LNCaP clone FGC (cell line): ENCODE measurements at regions not wholly inside any gene's neighbourhood (a gene's known extent, or its start where the extent isn't known, plus 50 kb on each side); places are given as distances from the start of the nearest gene placed in this dataset.
A peak's percentile ranks its signal among the peaks of the same experiment; 100 is the strongest.

Experiments
- DNase-seq: peaks from one replicate; pipeline ENCODE4 v3.0.0-alpha.2; 2011; ENCODE audit warnings: low read depth
- H3K4me3 ChIP-seq: 2 replicates; pipeline ENCODE4 v1.5.1; 2011; ENCODE audit warnings: mild to moderate bottlenecking, low read depth, low read length, control low read depth
- CTCF ChIP-seq: IDR thresholded peaks from 2 replicates; pipeline ENCODE4 v1.5.1; 2012; ENCODE audit warnings: mild to moderate bottlenecking; ENCODE audit not compliant: control insufficient read depth, insufficient read depth; ENCODE audit errors: extremely low read depth

GRCh38 chr5:123808461-123809380, 296.7 kb downstream of the CSNK1G3 start:
- DNase-seq, result no peak
- no peak for TF ChIP-seq CTCF
- H3K4me3 ChIP-seq, result no peak overlapping the region

DNA sequence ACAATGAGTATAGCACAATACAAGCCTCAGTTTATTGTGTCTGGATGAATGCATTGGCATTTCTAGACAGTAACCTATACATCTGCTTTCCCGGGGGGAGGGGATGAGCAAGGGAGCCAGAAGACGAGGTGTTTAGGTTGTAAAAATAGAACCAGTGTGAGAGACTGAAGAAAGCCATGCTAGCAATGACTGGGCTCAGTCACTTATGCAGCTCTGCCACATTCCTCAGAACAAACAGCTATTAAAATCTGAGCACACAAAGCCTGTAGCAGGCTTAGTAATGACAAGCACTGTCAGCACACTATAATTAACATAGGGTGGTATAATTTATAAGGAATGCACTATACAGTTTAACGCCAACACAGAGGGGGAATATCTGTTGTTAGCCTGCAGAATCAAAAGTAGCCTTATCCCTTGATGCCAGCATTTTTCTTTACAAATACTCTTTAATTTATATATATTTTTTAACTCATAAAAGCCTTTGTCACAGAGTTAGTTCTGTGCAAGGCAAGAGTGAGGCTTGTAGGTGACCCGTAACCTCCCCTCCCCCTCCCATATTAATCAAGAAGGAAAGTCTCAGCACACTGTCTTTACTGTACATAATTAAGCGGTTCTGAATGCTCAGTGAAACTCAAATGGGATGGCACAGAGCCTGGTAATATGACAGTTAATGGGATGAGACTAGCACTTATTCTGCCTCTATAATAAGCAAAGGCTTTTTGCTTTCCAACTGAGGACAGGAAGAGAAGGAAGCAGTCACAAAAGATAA, 295.4 kb downstream of the CSNK1G3 start:
- peak; percentile 83 for DNase-seq
- no peak for TF ChIP-seq CTCF
- H3K4me3 ChIP-seq, result no peak overlapping the region

DNA sequence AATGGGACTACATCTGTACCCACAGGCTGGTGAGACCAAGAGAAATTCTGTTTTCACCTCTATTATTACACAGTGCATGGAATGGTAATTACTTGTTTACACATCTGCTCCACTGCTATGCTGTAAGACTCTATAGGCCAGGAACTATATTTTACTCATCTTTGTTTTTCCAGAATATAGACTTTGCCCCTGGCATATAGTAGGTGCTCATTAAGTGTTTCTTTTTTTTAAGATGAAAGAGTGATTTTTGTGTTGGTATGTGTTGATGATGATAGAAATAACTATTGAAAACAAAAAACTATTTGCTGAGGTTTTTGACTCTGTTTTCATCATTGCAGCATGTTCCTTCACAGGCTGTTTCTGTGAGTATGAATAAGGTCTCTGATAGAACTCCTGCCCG, 294.7 kb downstream of the CSNK1G3 start:
- TF ChIP-seq CTCF, result no peak
- no peak overlapping the region for H3K4me3 ChIP-seq
- DNase-seq, result no peak

- no peak for TF ChIP-seq CTCF
- no peak overlapping the region for H3K4me3 ChIP-seq
- no peak for DNase-seq
These were observed 293.3 kb downstream of the CSNK1G3 start for GRCh38 chr5:123805300-123805699.

GRCh38 chr5:123803359-123803758, 291.4 kb downstream of the CSNK1G3 start:
- no peak for TF ChIP-seq CTCF
- no peak overlapping the region for H3K4me3 ChIP-seq
- DNase-seq, result no peak

GRCh38 chr5:123802298-123802951, 290.4 kb downstream of the CSNK1G3 start:
- DNase-seq, result no peak
- TF ChIP-seq CTCF, result no peak
- H3K4me3 ChIP-seq, result no peak overlapping the region
